NCI-H510A treated with DMSO at 0.1 percent for 48 hours (cell line): ENCODE measurements at regions not wholly inside any gene's neighbourhood (a gene's known extent, or its start where the extent isn't known, plus 50 kb on each side); places are given as distances from the start of the nearest gene placed in this dataset.

Experiments used
- DNase-seq: peaks from one replicate; lab custom pipeline; 2025; lab: John Stamatoyannopoulos, UW

- DNase-seq: no peak
Measured at GRCh38 chr12:43117226-43117930, 434.6 kb downstream of the ADAMTS20 start.

DNA sequence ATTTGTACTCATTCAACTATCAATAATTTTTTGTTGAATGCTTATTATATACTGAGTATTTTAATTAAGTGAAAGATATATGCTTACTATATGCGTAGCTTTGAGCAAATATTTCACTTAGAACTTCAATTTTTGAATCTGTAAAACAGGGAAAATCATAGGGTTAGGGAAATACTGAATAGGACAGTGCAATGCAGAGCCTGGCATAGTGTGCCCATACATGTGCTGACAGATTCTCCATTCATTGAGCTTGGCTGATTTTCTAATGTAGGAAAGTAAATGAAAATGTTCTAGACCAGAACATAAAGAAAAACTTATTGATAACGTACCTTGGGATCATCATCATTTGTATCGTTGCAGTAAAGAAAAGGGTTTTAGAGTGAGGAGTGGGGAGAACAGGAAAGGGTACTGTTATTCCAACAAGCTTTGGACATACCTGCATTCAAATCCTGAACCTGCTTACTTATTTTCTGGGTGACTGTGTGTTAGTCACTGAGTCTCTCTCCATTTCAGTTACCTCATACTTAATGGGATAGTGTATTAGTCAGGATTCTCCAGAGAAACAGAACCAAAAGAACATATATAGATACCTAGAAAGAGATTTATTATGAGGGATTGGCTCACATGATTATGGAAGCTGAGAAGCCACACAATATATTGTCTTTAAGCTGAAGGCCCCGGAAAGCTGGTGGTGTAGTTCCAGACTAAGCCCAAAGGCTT, 436.4 kb downstream of the ADAMTS20 start:
- no peak for DNase-seq

- DNase-seq: no peak
Measured at GRCh38 chr12:43114316-43114715, 437.7 kb downstream of the ADAMTS20 start.

- no peak for DNase-seq
Measured at GRCh38 chr12:43113616-43114015, 438.4 kb downstream of the ADAMTS20 start.

- DNase-seq: no peak
Measured at GRCh38 chr12:43113135-43113534, 438.9 kb downstream of the ADAMTS20 start.

GRCh38 chr12:43112101-43112920, 439.7 kb downstream of the ADAMTS20 start:
- DNase-seq: no peak

DNA sequence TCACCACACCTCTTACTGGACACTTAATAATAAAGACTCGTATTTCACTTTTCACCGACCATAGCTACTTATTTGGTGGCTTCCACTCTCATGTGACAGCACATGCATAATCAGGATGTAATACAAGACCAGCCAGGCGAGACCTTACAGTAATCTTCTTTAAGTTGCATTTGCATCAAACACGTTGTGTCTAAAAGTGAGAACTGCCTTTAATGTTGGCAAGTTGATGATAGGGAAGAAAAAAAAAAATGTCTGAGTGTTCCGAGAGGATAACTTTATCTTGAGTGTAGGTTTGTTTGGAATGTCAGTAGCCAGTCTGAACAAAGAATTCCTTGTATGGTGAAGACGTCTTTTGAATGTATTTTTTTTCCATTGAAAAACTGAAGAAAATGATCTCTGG, 440.4 kb downstream of the ADAMTS20 start:
- DNase-seq: no peak

- DNase-seq: no peak
Measured at GRCh38 chr12:43109631-43110345, 442.2 kb downstream of the ADAMTS20 start.

DNA sequence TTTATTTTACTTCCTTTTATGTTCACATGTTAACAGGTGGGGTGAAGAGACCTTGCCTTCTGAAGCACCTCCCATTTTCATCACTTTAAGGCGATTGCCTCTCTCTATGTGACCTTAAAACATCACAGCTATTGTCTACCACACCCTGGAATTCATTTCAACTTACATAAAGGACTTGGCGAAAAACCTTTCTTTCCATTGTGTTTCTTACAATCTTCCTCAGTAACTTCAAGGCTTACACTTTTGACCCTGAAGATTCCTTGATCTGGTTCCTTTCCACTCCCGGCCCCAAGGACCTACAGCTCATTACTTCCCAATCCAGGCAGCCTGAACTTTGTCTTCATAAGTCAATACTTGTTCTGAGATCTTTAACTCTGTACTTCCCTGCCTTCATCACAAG, 443.3 kb downstream of the ADAMTS20 start:
- no peak for DNase-seq

DNA sequence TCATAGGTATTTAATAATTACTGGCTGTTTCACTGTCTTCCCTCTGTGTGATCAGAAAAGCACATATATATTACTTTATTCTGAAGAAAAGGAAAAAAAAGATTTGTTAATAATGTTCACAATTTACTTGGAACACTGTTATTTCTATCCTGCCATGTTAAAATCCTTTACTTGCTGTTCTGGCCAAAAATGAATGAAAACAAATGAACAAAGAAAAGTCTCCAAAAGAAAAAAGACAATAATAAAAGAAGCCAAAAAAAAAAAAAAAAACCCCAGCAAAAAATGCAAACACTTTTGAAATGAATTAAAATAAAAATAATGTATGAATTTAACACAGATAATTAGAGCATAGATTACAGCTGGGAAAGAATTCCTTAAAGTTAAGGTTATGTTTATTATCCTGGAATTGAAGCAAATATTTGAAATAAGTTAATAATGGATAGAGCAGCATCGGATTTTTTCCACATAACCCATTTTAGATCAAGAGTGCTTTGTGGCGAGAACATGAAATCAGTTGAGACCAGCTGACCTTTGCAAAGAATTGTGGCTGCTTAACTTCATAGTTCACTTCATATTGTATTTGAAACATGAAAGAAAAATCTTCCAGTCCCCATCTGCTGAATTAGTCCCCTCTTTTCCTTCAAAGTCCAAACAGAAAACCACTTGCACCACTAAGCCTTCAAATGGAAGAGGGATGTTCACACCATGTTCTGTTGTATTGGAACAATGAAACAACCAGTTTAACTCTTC, 444.8 kb downstream of the ADAMTS20 start:
- no peak for DNase-seq

- no peak for DNase-seq
Measured at GRCh38 chr12:43106355-43106754, 445.6 kb downstream of the ADAMTS20 start.

DNA sequence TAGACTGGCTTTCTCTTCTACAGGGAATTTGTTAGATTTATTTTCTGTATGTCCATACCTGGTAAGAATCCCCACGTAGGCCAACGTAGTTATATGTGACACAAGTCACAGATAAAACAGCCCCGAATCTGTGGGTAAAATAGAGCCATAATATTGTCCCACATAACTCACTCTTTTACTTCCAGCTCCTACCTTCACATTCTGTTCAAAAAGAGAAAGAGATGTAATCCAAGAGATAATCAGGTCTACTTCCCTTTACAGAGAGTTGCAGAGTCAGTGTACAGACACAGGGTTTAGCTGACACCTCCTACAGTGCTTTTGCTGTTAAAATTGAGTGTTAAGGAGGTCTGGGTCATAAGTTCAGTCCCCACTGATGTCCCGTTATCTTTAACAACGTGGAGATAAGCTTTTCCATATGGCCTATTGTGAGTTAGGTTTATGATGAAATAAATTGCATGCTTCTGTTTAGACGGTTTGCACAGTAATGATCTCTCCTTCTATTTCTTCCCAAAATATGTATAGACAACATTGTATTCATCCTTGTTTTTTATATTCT, 446.5 kb downstream of the ADAMTS20 start:
- no peak for DNase-seq

DNA sequence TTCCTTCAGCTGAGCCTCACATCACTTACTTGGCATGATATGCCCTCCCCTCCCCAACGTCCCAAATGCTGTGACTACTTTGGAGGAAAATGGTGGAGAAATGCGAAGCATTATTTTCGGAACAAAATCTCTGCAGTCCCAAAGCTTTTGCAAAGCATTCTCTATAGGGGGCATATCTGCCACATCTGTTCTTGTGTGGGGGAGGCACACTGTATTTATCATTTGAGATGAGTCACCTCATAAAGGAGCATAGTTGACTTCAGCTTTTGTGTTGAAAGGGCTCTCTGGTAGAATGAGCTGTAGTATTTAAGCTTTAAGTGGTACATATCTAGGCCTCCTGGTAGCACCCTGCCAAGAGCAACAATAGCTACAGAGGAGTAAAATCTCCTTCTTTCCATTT, 447.5 kb downstream of the ADAMTS20 start:
- no peak for DNase-seq

GRCh38 chr12:43103866-43104265, 448.1 kb downstream of the ADAMTS20 start:
- no peak for DNase-seq

DNA sequence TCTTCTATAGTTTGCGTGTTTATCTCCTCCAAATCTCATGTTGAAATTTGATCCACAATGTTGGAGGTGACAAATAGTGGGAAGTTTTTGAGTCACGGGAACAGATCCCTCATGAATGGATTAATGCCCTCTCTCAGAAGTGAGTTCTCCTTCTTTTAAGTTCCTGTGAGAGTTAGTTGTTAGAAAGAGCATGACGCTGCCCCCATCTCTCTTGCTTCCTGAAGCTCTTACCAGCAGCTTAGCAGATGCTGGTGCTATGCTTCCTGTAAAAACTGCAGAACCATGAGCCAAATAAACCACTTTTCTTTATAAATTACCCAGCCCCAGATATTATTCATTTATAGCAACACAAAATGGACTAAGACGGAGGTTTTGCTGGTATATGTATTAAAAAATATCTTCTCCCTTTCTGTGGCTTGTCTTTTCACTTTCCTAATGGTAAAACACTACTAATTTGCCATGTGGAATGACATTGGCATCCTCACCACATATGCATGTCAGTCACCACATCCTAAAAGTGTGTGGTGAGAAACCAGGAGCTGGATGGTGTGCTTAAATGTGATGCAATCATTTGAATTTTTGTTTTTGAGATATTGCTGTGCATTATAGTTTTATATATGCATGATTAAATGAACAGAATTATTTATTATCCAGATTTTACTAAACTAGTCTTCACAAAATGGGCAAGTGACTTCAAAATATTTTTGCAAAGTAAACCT, 449.3 kb downstream of the ADAMTS20 start:
- no peak for DNase-seq

DNA sequence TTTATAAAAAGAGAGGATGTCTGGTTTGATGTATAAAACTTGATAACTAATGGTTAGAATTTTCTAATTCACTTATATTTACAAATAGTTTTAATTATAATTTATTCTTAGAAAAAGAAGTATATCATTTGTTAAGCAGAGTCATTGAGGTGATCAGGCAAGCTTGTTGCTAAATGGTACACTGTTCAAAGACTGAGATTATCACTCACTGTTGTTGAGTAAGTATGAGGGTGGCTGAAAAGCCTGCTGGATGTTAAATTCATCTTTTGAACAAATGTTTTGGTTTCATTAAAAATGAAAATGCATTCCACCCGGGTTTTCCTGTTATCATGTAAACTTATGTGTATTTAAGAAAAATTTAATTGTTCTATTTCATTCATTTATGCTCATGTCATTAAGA, 451.8 kb downstream of the ADAMTS20 start:
- DNase-seq: no peak

DNA sequence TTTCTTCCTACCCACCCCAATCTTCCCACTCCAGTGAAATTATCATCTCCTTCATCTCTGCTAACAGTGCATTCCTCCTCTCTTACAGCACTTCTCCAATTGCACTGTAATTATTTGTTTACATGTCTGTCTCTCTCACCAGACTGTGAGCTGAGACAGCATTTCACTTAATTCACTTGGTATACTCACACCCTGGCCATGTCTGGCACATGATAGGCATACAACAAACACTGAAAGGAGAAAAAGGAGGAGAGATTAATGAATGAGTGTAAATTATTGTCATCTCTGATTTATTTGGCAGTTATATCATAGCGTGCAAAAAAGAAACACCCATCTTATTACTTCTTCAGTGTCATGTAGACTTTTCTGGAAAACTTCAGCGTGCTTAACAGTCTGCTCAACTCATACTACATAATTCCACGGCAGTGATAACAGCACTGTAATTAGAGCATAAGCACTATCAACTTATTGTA, 452.3 kb downstream of the ADAMTS20 start:
- DNase-seq: no peak

DNA sequence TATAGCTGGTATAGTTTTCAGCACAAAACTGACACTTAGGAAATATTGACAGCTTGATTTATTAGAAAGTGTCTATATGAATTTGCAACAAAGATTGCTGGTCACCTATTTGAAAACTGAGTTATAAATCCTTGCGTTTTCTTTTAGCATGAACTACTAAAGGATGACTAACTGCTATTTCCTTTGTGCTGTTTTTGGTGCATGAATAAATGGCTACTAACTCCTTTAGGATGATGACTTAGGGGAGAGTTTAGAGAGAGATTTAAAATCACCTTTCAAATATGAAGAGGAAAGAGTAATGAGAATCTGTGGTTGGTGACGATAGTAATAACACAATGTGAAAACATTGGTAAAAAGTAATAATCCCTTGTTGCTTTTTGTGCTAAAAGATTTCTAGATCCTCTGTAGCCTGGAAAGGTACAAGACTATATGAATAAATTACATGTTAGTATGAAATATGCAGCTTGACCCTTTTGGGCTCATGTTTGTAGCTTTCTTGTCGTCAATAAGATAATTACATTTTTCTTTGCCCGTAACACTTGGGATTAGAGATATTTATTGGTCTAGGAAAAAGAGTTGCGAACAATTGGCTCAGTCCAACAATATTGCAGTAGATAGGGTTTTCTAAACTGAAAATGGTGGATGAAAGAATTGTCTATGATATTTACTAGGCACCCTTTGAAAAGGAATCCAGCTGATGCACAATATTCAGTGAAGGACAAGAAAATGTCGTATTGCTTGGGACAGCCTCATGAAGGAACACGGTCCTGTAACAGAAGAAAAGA, 453.0 kb downstream of the ADAMTS20 start:
- DNase-seq: no peak

DNA sequence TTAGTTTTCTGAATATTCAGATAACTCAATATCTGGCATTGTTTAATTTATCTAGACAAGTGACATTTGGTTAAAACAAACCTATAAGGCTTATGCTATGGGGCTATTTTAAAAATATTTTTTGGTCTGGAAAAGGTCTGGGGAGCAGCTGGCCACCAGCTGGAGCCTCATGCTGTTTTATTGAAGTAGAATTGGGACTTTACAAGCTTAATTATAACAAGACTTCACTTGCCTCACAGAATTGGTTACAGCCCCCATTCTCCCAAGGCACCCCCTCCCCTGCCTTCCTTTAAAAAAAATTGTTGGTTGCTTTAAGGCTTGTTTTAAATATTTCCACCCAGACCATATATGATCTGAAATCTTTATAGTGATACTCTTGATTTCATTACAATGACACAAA, 453.9 kb downstream of the ADAMTS20 start:
- DNase-seq: no peak

DNA sequence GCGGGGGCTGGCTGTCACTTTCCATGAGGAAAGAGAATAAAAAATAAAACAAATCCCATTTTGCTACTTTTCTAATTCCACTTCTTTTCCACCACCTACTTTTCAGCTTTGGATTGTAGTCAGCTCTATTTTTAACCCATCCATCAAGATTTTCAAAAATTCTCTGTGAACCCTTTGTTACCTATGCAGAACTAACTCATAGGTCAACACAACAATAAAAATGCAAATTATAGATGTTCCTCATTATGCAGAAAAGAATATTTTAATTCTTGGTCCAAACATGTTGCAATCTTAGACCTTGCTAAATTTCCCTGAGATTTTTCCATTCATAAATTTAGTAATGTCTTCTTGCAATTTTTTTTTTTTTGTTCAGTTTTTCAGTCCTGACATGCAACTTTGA, 454.5 kb downstream of the ADAMTS20 start:
- DNase-seq: no peak
